OCI-LY7 (cell line): ENCODE measurements at regions not wholly inside any gene's neighbourhood (a gene's known extent, or its start where the extent isn't known, plus 50 kb on each side); places are given as distances from the start of the nearest gene placed in this dataset.

ENCODE experiments used
- CTCF ChIP-seq: fragments of 200-600 bp; sonication (generic); conservative IDR thresholded peaks from 2 replicates; pipeline ENCODE4 v1.5.1; 2014; ENCODE audit warnings: mild to moderate bottlenecking, antibody characterized with exemption, low read length, moderate library complexity, mixed read lengths
- EZH2phosphoT487 ChIP-seq: fragments of 200-600 bp; sonication (generic); IDR thresholded peaks from 2 replicates; pipeline ENCODE4 v1.6.1; 2018; ENCODE audit warnings: low read depth, borderline replicate concordance, mild to moderate bottlenecking, mixed run types, antibody characterized with exemption, low read length, moderate library complexity, mixed read lengths

- TF ChIP-seq CTCF, result no peak
- no peak for TF ChIP-seq EZH2phosphoT487
Measured at GRCh38 chrX:121823406-121823805, 776.0 kb downstream of the GLUD2 start.
